ENCODE measurements at regions not wholly inside any gene's neighbourhood (a gene's known extent, or its start where the extent isn't known, plus 50 kb on each side); places are given as distances from the start of the nearest gene placed in this dataset.

DNA sequence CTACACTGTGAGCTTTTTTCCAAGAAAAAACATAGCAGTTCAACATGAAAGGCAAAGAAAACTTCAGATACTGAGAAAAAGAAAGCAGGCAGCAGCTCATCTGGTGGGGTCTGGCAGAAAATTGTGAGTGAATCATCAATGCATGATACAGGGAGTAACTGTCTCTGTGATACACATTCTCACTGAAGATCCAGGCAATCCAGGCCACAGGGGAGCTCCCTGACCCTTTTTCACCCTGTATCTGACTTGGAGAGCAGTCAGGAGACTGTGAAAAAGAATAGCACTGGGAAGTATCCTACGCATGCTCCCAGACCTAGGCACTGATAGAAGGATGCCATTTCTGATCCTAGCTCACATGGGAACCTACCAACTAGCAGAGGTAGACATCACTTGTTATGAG lies 269.8 kb downstream of the MBNL1 start:
- H3K4me3 ChIP-seq (ENCODE audit: low read length): no peak overlapping the region
- no peaks in the 10 kb centered on the region for H3F3A ChIP-seq (ENCODE audit: control insufficient read depth, insufficient read depth)
- TF ChIP-seq, protein P1, sequence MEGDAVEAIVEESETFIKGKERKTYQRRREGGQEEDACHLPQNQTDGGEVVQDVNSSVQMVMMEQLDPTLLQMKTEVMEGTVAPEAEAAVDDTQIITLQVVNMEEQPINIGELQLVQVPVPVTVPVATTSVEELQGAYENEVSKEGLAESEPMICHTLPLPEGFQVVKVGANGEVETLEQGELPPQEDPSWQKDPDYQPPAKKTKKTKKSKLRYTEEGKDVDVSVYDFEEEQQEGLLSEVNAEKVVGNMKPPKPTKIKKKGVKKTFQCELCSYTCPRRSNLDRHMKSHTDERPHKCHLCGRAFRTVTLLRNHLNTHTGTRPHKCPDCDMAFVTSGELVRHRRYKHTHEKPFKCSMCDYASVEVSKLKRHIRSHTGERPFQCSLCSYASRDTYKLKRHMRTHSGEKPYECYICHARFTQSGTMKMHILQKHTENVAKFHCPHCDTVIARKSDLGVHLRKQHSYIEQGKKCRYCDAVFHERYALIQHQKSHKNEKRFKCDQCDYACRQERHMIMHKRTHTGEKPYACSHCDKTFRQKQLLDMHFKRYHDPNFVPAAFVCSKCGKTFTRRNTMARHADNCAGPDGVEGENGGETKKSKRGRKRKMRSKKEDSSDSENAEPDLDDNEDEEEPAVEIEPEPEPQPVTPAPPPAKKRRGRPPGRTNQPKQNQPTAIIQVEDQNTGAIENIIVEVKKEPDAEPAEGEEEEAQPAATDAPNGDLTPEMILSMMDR (IDR thresholded peaks at IDR 0.05; ENCODE audit: low read depth, low read length, poor library complexity, severe bottlenecking): no peak
- no peak for TF ChIP-seq EZH2phosphoT487 (IDR thresholded peaks at IDR 0.05; ENCODE audit: borderline replicate concordance, low read length)
- H3K9me3 ChIP-seq (ENCODE audit: control insufficient read depth, insufficient read depth, low read length): 0 out of 2 replicates have a peak, but pooled peaks cover 3% of the 10 kb centered on the region
- H3K27me3 ChIP-seq (ENCODE audit: control insufficient read depth, low read length): no peaks in the 10 kb centered on the region
- no peak overlapping the region for H3K4me2 ChIP-seq (ENCODE audit: low read length)
- H3K9me2 ChIP-seq (replicated peaks; ENCODE audit: control insufficient read depth, low read length): no peaks in the 10 kb centered on the region
- no peaks in the 10 kb centered on the region for H4K20me1 ChIP-seq (ENCODE audit: control insufficient read depth, insufficient read depth, low read depth, low read length)
- no peaks in the 10 kb centered on the region for H3K36me3 ChIP-seq (ENCODE audit: control insufficient read depth, low read length)
- no peaks in the 10 kb centered on the region for H3K4me1 ChIP-seq (ENCODE audit: control insufficient read depth, low read length)
- H3K27ac ChIP-seq (ENCODE audit: low read depth, low read length): no peak overlapping the region
- no peaks in the 10 kb centered on the region for H3K79me2 ChIP-seq (ENCODE audit: control insufficient read depth, low read length)

DNA sequence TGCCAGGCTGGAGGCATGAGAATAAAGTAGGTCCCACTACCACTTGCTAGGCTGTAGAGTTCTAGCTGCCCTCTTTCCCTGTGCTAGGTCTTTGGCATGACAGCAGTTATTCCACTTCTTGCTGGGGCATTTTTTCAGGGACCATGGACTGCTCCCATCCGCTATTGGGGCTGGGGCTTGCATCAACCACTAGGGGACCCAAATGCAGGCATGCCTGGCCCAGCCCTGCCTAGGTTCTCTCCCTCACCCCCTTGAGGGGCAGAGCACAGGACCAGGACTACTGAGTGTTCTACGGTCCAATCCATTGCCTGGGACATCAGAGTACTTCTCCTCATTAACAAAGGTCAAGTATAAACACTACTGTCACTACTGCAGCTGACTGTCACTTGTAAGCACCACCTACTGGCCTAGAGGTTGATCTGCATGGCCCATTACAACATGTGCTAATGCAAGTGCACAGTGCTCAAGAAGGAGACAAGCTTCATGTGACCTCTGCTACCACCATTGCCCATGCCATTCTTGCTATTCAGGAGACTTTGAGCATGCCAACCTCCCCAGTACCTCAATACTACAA lies 270.5 kb downstream of the MBNL1 start:
- TF ChIP-seq, protein P1 (IDR thresholded peaks at IDR 0.05; ENCODE audit: low read depth, low read length, poor library complexity, severe bottlenecking): peak; percentile 72
- no peak for TF ChIP-seq EZH2phosphoT487 (IDR thresholded peaks at IDR 0.05; ENCODE audit: borderline replicate concordance, low read length)
- H3K36me3 ChIP-seq (ENCODE audit: control insufficient read depth, low read length): no peaks in the 10 kb centered on the region
- H3K9me3 ChIP-seq (ENCODE audit: control insufficient read depth, insufficient read depth, low read length): 0 out of 2 replicates have a peak, but pooled peaks cover 3% of the 10 kb centered on the region
- no peak overlapping the region for H3K27ac ChIP-seq (ENCODE audit: low read depth, low read length)
- no peaks in the 10 kb centered on the region for H3K4me1 ChIP-seq (ENCODE audit: control insufficient read depth, low read length)
- no peak overlapping the region for H3K4me2 ChIP-seq (ENCODE audit: low read length)
- no peaks in the 10 kb centered on the region for H3K9me2 ChIP-seq (replicated peaks; ENCODE audit: control insufficient read depth, low read length)
- no peak overlapping the region for H3K4me3 ChIP-seq (ENCODE audit: low read length)
- H4K20me1 ChIP-seq (ENCODE audit: control insufficient read depth, insufficient read depth, low read depth, low read length): no peaks in the 10 kb centered on the region
- no peaks in the 10 kb centered on the region for H3K79me2 ChIP-seq (ENCODE audit: control insufficient read depth, low read length)
- H3K27me3 ChIP-seq (ENCODE audit: control insufficient read depth, low read length): no peaks in the 10 kb centered on the region
- no peaks in the 10 kb centered on the region for H3F3A ChIP-seq (ENCODE audit: control insufficient read depth, insufficient read depth)

DNA sequence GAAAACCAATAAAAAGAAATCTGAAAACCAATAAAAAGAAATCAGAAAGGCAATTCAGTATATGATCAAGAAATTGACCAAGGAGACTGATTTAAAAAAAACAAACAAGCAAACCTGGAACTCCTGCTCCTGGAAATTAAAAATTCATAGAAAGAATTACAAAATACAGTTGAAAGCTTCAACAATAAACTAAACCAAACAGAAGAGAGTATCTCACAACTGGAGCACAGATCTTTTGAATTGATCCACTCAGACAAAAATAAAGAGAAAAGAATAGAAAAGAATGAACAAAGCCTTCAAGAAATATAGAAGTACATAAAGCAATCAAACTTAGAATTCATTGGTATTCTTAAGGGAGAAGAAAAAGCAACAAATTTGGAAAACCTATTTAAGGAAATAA lies 271.4 kb downstream of the MBNL1 start:
- Histone ChIP-seq H3F3A (ENCODE audit: control insufficient read depth, insufficient read depth) (no peaks in the 10 kb centered on the region), H3K27ac (ENCODE audit: low read depth, low read length) (no peak overlapping the region)
- no peak for TF ChIP-seq EZH2phosphoT487 (IDR thresholded peaks at IDR 0.05; ENCODE audit: borderline replicate concordance, low read length)
- TF ChIP-seq, protein P1 (IDR thresholded peaks at IDR 0.05; ENCODE audit: low read depth, low read length, poor library complexity, severe bottlenecking): no peak

More for the DNA sequence above, 271.4 kb downstream of the MBNL1 start:
- Histone ChIP-seq H3K36me3 (ENCODE audit: control insufficient read depth, low read length) (no peaks in the 10 kb centered on the region), H4K20me1 (ENCODE audit: control insufficient read depth, insufficient read depth, low read depth, low read length) (no peaks in the 10 kb centered on the region), H3K9me2 (replicated peaks; ENCODE audit: control insufficient read depth, low read length) (no peaks in the 10 kb centered on the region), H3K79me2 (ENCODE audit: control insufficient read depth, low read length) (no peaks in the 10 kb centered on the region), H3K27me3 (ENCODE audit: control insufficient read depth, low read length) (no peaks in the 10 kb centered on the region), H3K9me3 (ENCODE audit: control insufficient read depth, insufficient read depth, low read length) (0 out of 2 replicates have a peak, but pooled peaks cover 3% of the 10 kb centered on the region), H3K4me1 (ENCODE audit: control insufficient read depth, low read length) (no peaks in the 10 kb centered on the region), H3K4me3 (ENCODE audit: low read length) (no peak overlapping the region), H3K4me2 (ENCODE audit: low read length) (no peak overlapping the region)
